ENCODE measurements at regions not wholly inside any gene's neighbourhood (a gene's known extent, or its start where the extent isn't known, plus 50 kb on each side); places are given as distances from the start of the nearest gene placed in this dataset.

GRCh38 chr2:120674246-120675170 lies 61.2 kb upstream of the GLI2 start:
- intact Hi-C loops (cut with DNase I), result loop anchor here (10.0 kb wide), 1 partner anchor 970 kb away; no protein-coding TSS in a partner anchor
- ATAC-seq (ENCODE audit: poor library complexity) (no peak), DNase-seq (no peak)

GRCh38 chr2:120675460-120676130 lies 60.1 kb upstream of the GLI2 start:
- ATAC-seq (ENCODE audit: poor library complexity) (peak; percentile 62), DNase-seq (peak; percentile 70)

GRCh38 chr2:120677221-120677620 lies 58.4 kb upstream of the GLI2 start:
- DNase-seq (no peak), ATAC-seq (ENCODE audit: poor library complexity) (no peak)
- intact Hi-C loops (cut with DNase I), result loop anchor here (10.0 kb wide), 1 partner anchor 972 kb away; no protein-coding TSS in a partner anchor

More at GRCh38 chr2:120675460-120676130, 60.1 kb upstream of the GLI2 start:
- intact Hi-C loops (cut with DNase I), result loop anchor here (10.0 kb wide), 1 partner anchor 971 kb away; no protein-coding TSS in a partner anchor

GRCh38 chr2:120677696-120678247 lies 57.9 kb upstream of the GLI2 start:
- intact Hi-C loops (cut with DNase I), result loop anchor here (2.0 to 10.0 kb wide), 2 partner anchors 335 to 973 kb away; no protein-coding TSS in a partner anchor
- DNase-seq (no peak), ATAC-seq (ENCODE audit: poor library complexity) (no peak)

- no peak for ATAC-seq (ENCODE audit: poor library complexity)
- no peak for DNase-seq
- intact Hi-C loops (cut with DNase I), result loop anchor here (2.0 to 10.0 kb wide), 2 partner anchors 335 to 973 kb away; no protein-coding TSS in a partner anchor
These were observed 57.4 kb upstream of the GLI2 start for GRCh38 chr2:120678251-120678650.

GRCh38 chr2:120678926-120679325 lies 56.7 kb upstream of the GLI2 start:
- intact Hi-C loops (cut with DNase I), result loop anchor here (2.0 to 10.0 kb wide), 2 partner anchors 336 to 974 kb away; no protein-coding TSS in a partner anchor
- ATAC-seq (ENCODE audit: poor library complexity) (no peak), DNase-seq (no peak)

GRCh38 chr2:120679526-120679925 lies 56.1 kb upstream of the GLI2 start:
- intact Hi-C loops (cut with DNase I), result loop anchor here (2.0 to 10.0 kb wide), 2 partner anchors 337 to 975 kb away; no protein-coding TSS in a partner anchor
- DNase-seq (no peak), ATAC-seq (ENCODE audit: poor library complexity) (no peak)

- ATAC-seq (ENCODE audit: poor library complexity), result peak; percentile 92
- DNase-seq, result peak; percentile 83
- intact Hi-C loops (cut with DNase I), result no loop called here
These were observed 55.4 kb upstream of the GLI2 start for GRCh38 chr2:120680136-120680761.

- intact Hi-C loops (cut with DNase I), result no loop called here
- ATAC-seq (ENCODE audit: poor library complexity) (no peak), DNase-seq (no peak)
These were observed 54.5 kb upstream of the GLI2 start for GRCh38 chr2:120681181-120681580.

- DNase-seq (no peak), ATAC-seq (ENCODE audit: poor library complexity) (no peak)
- intact Hi-C loops (cut with DNase I), result no loop called here
These were observed 53.9 kb upstream of the GLI2 start for GRCh38 chr2:120681696-120682288.

- intact Hi-C loops (cut with DNase I), result no loop called here
- ATAC-seq (ENCODE audit: poor library complexity) (no peak), DNase-seq (no peak)
These were observed 53.0 kb upstream of the GLI2 start for GRCh38 chr2:120682654-120683053.

- no peak for DNase-seq
- intact Hi-C loops (cut with DNase I), result no loop called here
- no peak for ATAC-seq (ENCODE audit: poor library complexity)
These were observed 52.6 kb upstream of the GLI2 start for GRCh38 chr2:120683081-120683480.

GRCh38 chr2:120683701-120684100 lies 52.0 kb upstream of the GLI2 start:
- ATAC-seq (ENCODE audit: poor library complexity), result no peak
- intact Hi-C loops (cut with DNase I), result no loop called here
- DNase-seq, result no peak

GRCh38 chr2:120684289-120685065 lies 51.2 kb upstream of the GLI2 start:
- ATAC-seq (ENCODE audit: poor library complexity) (no peak), DNase-seq (no peak)
- intact Hi-C loops (cut with DNase I), result no loop called here

- DNase-seq (no peak), ATAC-seq (ENCODE audit: poor library complexity) (no peak)
- intact Hi-C loops (cut with DNase I), result no loop called here
These were observed 50.3 kb upstream of the GLI2 start for GRCh38 chr2:120685066-120685973.

Data from Right ventricle myocardium superior (tissue), 1 donor.